ENCODE measurements at regions not wholly inside any gene's neighbourhood (a gene's known extent, or its start where the extent isn't known, plus 50 kb on each side); places are given as distances from the start of the nearest gene placed in this dataset.

DNA sequence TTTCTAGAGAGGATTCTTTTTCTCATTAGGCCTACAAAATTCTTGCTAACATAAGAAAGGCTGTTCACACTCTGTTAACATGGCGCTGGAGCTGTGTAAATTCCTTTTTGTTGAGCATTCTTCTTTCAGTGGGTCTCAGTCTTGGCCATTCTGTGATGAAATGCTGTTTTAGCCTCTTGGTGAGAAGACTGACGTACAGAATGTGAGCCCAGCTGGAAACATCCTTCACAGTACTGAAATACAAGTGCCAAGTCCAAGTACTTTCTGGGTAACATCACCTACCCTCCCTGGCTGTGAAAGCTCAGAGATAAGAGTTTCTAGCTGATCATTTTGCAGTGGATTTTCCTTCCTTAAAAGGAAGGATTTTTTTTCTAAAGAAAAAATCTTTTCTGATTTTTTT lies 231.8 kb downstream of the AHR start:
- Histone ChIP-seq H3K36me3 (ENCODE audit: low read depth, missing control alignments) (no peaks in the 10 kb centered on the region), H3K27ac (no peak overlapping the region), H3K27me3 (no peaks in the 10 kb centered on the region), H3K9me3 (no peaks in the 10 kb centered on the region), H3K4me3 (no peak overlapping the region), H3K4me1 (no peaks in the 10 kb centered on the region)
- 57 to 80% methylated on average over 2 of the region's 2 CpGs for whole genome bisulfite sequencing, 2 donors
- TF ChIP-seq POLR2A (IDR thresholded peaks at IDR 0.05): no peak
- TF ChIP-seq, protein P1, sequence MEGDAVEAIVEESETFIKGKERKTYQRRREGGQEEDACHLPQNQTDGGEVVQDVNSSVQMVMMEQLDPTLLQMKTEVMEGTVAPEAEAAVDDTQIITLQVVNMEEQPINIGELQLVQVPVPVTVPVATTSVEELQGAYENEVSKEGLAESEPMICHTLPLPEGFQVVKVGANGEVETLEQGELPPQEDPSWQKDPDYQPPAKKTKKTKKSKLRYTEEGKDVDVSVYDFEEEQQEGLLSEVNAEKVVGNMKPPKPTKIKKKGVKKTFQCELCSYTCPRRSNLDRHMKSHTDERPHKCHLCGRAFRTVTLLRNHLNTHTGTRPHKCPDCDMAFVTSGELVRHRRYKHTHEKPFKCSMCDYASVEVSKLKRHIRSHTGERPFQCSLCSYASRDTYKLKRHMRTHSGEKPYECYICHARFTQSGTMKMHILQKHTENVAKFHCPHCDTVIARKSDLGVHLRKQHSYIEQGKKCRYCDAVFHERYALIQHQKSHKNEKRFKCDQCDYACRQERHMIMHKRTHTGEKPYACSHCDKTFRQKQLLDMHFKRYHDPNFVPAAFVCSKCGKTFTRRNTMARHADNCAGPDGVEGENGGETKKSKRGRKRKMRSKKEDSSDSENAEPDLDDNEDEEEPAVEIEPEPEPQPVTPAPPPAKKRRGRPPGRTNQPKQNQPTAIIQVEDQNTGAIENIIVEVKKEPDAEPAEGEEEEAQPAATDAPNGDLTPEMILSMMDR (IDR thresholded peaks at IDR 0.05): no peak
- intact Hi-C loops (cut with DNase I; ENCODE audit: low total_unique reads): no loop called here
- DNase-seq: peak; percentile 17

DNA sequence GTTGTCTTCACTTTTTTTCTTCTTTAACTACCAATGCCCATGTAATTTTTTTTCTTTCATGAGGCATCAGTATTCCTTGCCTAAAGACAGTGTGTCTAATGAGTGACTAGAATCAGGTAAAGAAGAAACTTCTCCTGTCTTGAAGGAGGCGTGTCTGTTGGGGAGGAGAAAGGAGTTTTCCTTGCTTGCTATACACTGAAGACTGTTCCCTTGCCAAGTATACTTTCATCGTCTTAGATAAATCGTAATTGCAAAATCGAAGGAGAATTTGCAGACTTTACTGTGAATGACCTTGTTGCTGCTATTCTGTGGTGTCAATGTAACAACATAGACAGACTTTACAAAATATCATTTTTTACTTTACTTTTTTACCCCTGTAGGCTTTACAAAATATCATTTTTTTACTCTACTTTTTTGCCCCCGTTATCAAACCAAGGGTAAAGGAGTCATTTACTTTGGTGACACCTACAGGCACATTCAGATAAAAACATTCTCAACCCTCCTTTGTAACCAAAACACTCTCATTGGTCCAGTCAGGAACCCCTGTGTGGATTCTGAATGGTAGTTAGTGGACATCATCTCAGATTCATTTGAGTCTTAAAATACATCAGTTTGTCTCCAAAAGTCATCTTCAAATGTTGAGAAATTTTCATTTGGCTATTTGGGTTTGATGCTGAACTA lies 232.4 kb downstream of the AHR start:
- Histone ChIP-seq H3K4me1 (no peaks in the 10 kb centered on the region), H3K9me3 (no peaks in the 10 kb centered on the region), H3K4me3 (no peak overlapping the region), H3K36me3 (ENCODE audit: low read depth, missing control alignments) (no peaks in the 10 kb centered on the region), H3K27ac (no peak overlapping the region), H3K27me3 (no peaks in the 10 kb centered on the region)
- intact Hi-C loops (cut with DNase I; ENCODE audit: low total_unique reads): no loop called here
- peak; percentile 19 for DNase-seq
- WGBS, 2 donors: 46 to 74% methylated on average over 5 of the region's 5 CpGs
- TF ChIP-seq POLR2A (IDR thresholded peaks at IDR 0.05): no peak
- TF ChIP-seq, protein P1 (IDR thresholded peaks at IDR 0.05): peak in 2 of 3 experiments; percentile 14 to 30

DNA sequence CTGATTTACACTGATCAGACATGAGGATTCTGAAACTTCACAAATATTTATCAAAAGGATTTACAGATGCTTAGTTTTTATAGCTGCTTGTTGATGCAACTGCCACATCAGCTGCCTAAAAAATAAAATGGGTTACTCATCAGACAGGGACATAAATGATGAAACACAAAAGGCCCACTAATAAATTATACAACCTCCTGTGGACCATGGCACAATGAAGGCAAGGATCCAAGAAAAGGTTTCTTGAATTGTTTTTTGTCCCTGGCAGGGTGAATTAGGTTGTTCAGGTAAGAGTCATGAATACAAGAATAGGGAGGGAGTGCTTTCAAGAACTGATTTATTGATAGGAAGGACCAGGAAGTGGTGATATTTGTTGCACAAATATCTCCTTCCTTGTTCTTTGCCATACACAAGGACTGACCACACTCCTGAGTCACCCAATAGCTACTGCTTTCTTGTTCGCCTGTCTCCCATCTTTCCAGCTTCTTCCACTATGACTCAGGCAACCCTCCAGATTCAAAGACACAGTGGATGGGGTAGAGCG lies 234.5 kb downstream of the AHR start:
- no peak for TF ChIP-seq POLR2A (IDR thresholded peaks at IDR 0.05)
- TF ChIP-seq, protein P1 (IDR thresholded peaks at IDR 0.05): no peak
- no peaks in the 10 kb centered on the region for H3K4me1 ChIP-seq
- H3K27ac ChIP-seq: no peak overlapping the region
- no peak for DNase-seq
- WGBS, 2 donors: 79 to 94% methylated on average over 2 of the region's 2 CpGs
- intact Hi-C loops (cut with DNase I; ENCODE audit: low total_unique reads): no loop called here
- H3K4me3 ChIP-seq: no peak overlapping the region
- no peaks in the 10 kb centered on the region for H3K36me3 ChIP-seq (ENCODE audit: low read depth, missing control alignments)
- no peaks in the 10 kb centered on the region for H3K9me3 ChIP-seq
- no peaks in the 10 kb centered on the region for H3K27me3 ChIP-seq

DNA sequence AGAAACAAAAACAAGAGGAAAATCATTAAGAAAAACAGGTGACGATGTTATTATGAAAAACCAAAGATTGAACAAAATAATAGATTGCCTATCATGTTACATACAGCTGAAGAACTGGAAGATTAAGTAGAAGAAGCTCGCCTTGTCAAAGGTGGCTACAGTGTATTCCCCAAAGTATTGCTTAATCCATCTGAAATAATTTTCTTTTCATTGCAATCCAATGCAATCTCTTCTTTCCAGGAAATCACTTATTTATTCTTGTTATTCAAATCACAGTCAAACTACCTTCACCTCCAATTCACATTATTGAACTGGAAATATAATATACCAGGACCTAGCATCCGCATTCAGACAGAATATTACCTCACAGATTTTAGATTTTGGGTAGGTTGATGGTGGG lies 235.9 kb downstream of the AHR start:
- Histone ChIP-seq H3K9me3 (no peaks in the 10 kb centered on the region), H3K27me3 (no peaks in the 10 kb centered on the region), H3K4me3 (no peak overlapping the region), H3K27ac (no peak overlapping the region), H3K4me1 (no peaks in the 10 kb centered on the region), H3K36me3 (ENCODE audit: low read depth, missing control alignments) (no peaks in the 10 kb centered on the region)
- WGBS, 2 donors: 65 to 77% methylated on average over 3 of the region's 3 CpGs
- no peak for DNase-seq
- TF ChIP-seq, protein P1 (IDR thresholded peaks at IDR 0.05): no peak
- no peak for TF ChIP-seq POLR2A (IDR thresholded peaks at IDR 0.05)
- intact Hi-C loops (cut with DNase I; ENCODE audit: low total_unique reads): no loop called here

DNA sequence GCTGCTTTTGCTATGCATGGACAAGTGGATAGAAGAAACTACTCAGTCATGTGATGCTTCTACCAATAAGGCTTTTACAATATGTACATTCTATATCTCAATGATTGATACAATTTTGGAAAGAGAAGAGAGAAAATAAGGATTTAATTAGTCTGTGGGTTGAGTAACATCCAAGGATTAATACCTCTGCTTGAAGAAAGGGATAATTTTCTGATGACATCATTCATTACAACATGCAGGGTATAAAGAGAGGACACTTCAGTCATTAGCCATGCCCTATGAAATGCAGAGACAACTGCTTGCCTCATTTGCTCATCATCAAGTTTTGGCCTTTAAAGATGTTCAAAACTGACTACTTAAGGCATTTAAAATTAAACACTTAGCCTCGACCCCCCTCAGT lies 237.3 kb downstream of the AHR start:
- no peak for DNase-seq
- no peaks in the 10 kb centered on the region for H3K4me1 ChIP-seq
- no peaks in the 10 kb centered on the region for H3K27me3 ChIP-seq
- no peaks in the 10 kb centered on the region for H3K36me3 ChIP-seq (ENCODE audit: low read depth, missing control alignments)
- no peak overlapping the region for H3K4me3 ChIP-seq
- intact Hi-C loops (cut with DNase I; ENCODE audit: low total_unique reads): no loop called here
- WGBS, 2 donors: 63 to 75% methylated on average over 1 of the region's 1 CpG
- H3K27ac ChIP-seq: no peak overlapping the region
- TF ChIP-seq POLR2A (IDR thresholded peaks at IDR 0.05): no peak
- TF ChIP-seq, protein P1 (IDR thresholded peaks at IDR 0.05): no peak
- no peaks in the 10 kb centered on the region for H3K9me3 ChIP-seq
